ENCODE measurements at regions not wholly inside any gene's neighbourhood (a gene's known extent, or its start where the extent isn't known, plus 50 kb on each side); places are given as distances from the start of the nearest gene placed in this dataset.

DNA sequence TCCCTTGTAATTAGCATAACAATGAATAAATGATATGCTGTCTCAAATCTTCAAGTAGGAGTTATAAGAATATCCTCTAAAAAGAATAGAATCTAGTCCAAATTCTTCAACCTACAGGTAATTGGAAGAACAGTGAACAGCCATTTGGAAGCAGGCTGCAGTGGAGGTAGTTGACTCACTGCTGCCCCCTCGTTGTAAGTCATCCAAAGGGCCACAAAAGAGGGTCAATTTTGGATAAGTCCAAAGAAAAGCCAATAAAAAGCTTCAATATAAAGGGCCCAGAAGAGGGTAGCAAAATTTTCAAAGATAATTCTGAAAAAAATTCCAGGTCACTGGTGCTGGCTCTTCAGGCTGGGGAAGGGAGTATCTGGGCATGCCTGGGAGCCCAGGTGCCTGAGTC lies 60.8 kb upstream of the SSTR4 start:
- H3K4me3 ChIP-seq (replicated peaks in 1 of 4; ENCODE audit: control extremely low read depth in 1 of 4, insufficient read depth in 1 of 4, low read depth in 3 of 4, low read length in 4 of 4): no peak overlapping the region
- H3K27me3 ChIP-seq (ENCODE audit: control insufficient read depth, insufficient read depth, low read length): no peaks in the 10 kb centered on the region
- H2AFZ ChIP-seq (ENCODE audit: low read length): no peak overlapping the region
- no peak overlapping the region for H3K27ac ChIP-seq (ENCODE audit: insufficient read depth, low read length)
- no peak overlapping the region for H3K4me2 ChIP-seq (ENCODE audit: extremely low read depth, insufficient read depth, low read length)
- peak in 1 of 2 donors; percentile 9 for DNase-seq (ENCODE audit: low read depth in 2 of 2)
- H3K36me3 ChIP-seq (ENCODE audit: control insufficient read depth, insufficient read depth, low read length): no peaks in the 10 kb centered on the region
- no peak overlapping the region for H3K9ac ChIP-seq (ENCODE audit: insufficient read depth, low read length)
- no peaks in the 10 kb centered on the region for H3K79me2 ChIP-seq (ENCODE audit: control insufficient read depth, insufficient read depth, low read length)
- no peak for TF ChIP-seq EZH2 (IDR thresholded peaks at IDR 0.05; ENCODE audit: low read length, missing control alignments)
- TF ChIP-seq, protein P1, sequence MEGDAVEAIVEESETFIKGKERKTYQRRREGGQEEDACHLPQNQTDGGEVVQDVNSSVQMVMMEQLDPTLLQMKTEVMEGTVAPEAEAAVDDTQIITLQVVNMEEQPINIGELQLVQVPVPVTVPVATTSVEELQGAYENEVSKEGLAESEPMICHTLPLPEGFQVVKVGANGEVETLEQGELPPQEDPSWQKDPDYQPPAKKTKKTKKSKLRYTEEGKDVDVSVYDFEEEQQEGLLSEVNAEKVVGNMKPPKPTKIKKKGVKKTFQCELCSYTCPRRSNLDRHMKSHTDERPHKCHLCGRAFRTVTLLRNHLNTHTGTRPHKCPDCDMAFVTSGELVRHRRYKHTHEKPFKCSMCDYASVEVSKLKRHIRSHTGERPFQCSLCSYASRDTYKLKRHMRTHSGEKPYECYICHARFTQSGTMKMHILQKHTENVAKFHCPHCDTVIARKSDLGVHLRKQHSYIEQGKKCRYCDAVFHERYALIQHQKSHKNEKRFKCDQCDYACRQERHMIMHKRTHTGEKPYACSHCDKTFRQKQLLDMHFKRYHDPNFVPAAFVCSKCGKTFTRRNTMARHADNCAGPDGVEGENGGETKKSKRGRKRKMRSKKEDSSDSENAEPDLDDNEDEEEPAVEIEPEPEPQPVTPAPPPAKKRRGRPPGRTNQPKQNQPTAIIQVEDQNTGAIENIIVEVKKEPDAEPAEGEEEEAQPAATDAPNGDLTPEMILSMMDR (conservative IDR thresholded peaks at IDR 0.05 in 1 of 2, IDR thresholded peaks at IDR 0.05 in 1 of 2; ENCODE audit: low read depth in 1 of 2, low read length in 2 of 2): no peak
- H3K9me3 ChIP-seq (ENCODE audit: control insufficient read depth, insufficient read depth, low read depth, low read length): no peaks in the 10 kb centered on the region
- no peaks in the 10 kb centered on the region for H3K4me1 ChIP-seq (ENCODE audit: control insufficient read depth, extremely low read depth, insufficient read depth, low read length)
- H4K20me1 ChIP-seq (ENCODE audit: control insufficient read depth, extremely low read depth, insufficient read depth, low read length): no peaks in the 10 kb centered on the region

DNA sequence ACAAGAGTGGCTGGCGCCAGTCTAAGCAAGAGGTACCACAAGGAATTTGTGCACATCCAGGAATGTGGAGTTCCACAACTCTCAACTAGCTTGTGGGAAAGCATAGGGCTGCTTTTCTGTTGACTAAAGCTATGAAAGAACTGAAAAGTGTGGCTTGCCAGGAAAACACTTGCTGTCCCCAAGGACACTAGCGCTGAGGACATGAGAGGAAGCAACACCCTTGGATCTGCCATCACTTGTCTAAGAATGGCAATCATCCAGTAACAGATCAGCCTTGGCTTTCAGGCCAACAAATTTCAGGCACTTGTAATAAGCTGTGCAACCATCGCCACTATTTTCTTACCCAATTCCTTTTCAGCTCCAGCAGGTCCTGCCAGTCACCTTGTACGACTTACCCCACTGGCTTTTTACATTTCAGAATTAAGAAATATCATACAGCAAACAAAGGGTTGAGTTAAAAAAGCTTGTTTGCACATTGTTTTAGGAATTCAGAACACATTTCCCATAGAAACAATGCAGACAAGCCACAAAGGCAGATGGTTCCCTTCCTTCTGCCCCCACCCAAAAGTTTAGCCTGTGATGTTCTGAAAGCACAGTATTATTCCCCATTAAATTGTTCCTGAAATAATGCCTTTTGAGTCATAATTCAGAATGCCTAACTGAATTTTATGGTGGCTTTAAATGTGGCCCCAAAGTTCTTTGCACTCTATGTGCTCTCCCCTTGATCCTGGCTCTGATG lies 57.9 kb upstream of the SSTR4 start:
- no peak for DNase-seq (ENCODE audit: low read depth in 2 of 2)
- H4K20me1 ChIP-seq (ENCODE audit: control insufficient read depth, extremely low read depth, insufficient read depth, low read length): no peaks in the 10 kb centered on the region
- TF ChIP-seq, protein P1 (conservative IDR thresholded peaks at IDR 0.05 in 1 of 2, IDR thresholded peaks at IDR 0.05 in 1 of 2; ENCODE audit: low read depth in 1 of 2, low read length in 2 of 2): no peak
- no peak for TF ChIP-seq EZH2 (IDR thresholded peaks at IDR 0.05; ENCODE audit: low read length, missing control alignments)
- no peaks in the 10 kb centered on the region for H3K36me3 ChIP-seq (ENCODE audit: control insufficient read depth, insufficient read depth, low read length)
- no peaks in the 10 kb centered on the region for H3K27me3 ChIP-seq (ENCODE audit: control insufficient read depth, insufficient read depth, low read length)
- H3K4me1 ChIP-seq (ENCODE audit: control insufficient read depth, extremely low read depth, insufficient read depth, low read length): no peaks in the 10 kb centered on the region
- H3K9me3 ChIP-seq (ENCODE audit: control insufficient read depth, insufficient read depth, low read depth, low read length): no peaks in the 10 kb centered on the region
- H3K79me2 ChIP-seq (ENCODE audit: control insufficient read depth, insufficient read depth, low read length): no peaks in the 10 kb centered on the region
- H3K27ac ChIP-seq (ENCODE audit: insufficient read depth, low read length): no peak overlapping the region
- no peak overlapping the region for H2AFZ ChIP-seq (ENCODE audit: low read length)
- no peak overlapping the region for H3K9ac ChIP-seq (ENCODE audit: insufficient read depth, low read length)
- no peak overlapping the region for H3K4me3 ChIP-seq (replicated peaks in 1 of 4; ENCODE audit: control extremely low read depth in 1 of 4, insufficient read depth in 1 of 4, low read depth in 3 of 4, low read length in 4 of 4)
- no peak overlapping the region for H3K4me2 ChIP-seq (ENCODE audit: extremely low read depth, insufficient read depth, low read length)

DNA sequence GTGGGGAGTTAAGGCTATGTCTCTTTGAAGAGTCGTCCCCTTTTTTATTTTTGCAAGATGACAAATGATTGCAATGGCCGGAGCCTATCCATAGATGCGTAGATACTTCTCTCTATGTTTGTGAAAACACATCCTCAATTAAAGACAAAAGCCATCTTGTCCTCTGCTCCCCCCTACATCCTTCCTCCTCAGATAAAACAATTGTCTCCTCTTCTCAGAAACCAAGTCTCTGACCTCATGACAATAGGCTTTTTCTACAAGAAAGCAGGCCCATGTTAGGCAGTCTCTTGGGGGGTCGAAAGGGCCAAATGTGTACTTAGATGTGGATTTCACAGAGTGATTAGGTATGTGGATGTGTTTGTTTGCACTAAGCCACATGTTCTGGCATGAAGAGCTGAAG lies 51.1 kb upstream of the SSTR4 start:
- Histone ChIP-seq H3K9ac (ENCODE audit: insufficient read depth, low read length) (no peak overlapping the region), H3K27me3 (ENCODE audit: control insufficient read depth, insufficient read depth, low read length) (no peaks in the 10 kb centered on the region), H2AFZ (ENCODE audit: low read length) (no peak overlapping the region), H3K4me3 (replicated peaks in 1 of 4; ENCODE audit: control extremely low read depth in 1 of 4, insufficient read depth in 1 of 4, low read depth in 3 of 4, low read length in 4 of 4) (no peak overlapping the region), H3K4me2 (ENCODE audit: extremely low read depth, insufficient read depth, low read length) (no peak overlapping the region), H3K79me2 (ENCODE audit: control insufficient read depth, insufficient read depth, low read length) (no peaks in the 10 kb centered on the region), H3K4me1 (ENCODE audit: control insufficient read depth, extremely low read depth, insufficient read depth, low read length) (no peaks in the 10 kb centered on the region), H4K20me1 (ENCODE audit: control insufficient read depth, extremely low read depth, insufficient read depth, low read length) (no peaks in the 10 kb centered on the region), H3K27ac (ENCODE audit: insufficient read depth, low read length) (no peak overlapping the region), H3K36me3 (ENCODE audit: control insufficient read depth, insufficient read depth, low read length) (no peaks in the 10 kb centered on the region), H3K9me3 (ENCODE audit: control insufficient read depth, insufficient read depth, low read depth, low read length) (no peaks in the 10 kb centered on the region)
- no peak for TF ChIP-seq EZH2 (IDR thresholded peaks at IDR 0.05; ENCODE audit: low read length, missing control alignments)
- TF ChIP-seq, protein P1 (conservative IDR thresholded peaks at IDR 0.05 in 1 of 2, IDR thresholded peaks at IDR 0.05 in 1 of 2; ENCODE audit: low read depth in 1 of 2, low read length in 2 of 2): no peak
- no peak for DNase-seq (ENCODE audit: low read depth in 2 of 2)
